OCI-LY7 (cell line): ENCODE measurements at regions not wholly inside any gene's neighbourhood (a gene's known extent, or its start where the extent isn't known, plus 50 kb on each side); places are given as distances from the start of the nearest gene placed in this dataset.
"Not testable (repeated sequence)": the region's sequence is repeated elsewhere in the genome, so short reads cannot be mapped to it uniquely, and the experiment has no call there.

Experiments used
- CTCF ChIP-seq: fragments of 200-600 bp; sonication (generic); conservative IDR thresholded peaks from 2 replicates; pipeline ENCODE4 v1.5.1; 2014; ENCODE audit warnings: mild to moderate bottlenecking, antibody characterized with exemption, low read length, moderate library complexity, mixed read lengths
- EZH2phosphoT487 ChIP-seq: fragments of 200-600 bp; sonication (generic); IDR thresholded peaks from 2 replicates; pipeline ENCODE4 v1.6.1; 2018; ENCODE audit warnings: low read depth, borderline replicate concordance, mild to moderate bottlenecking, mixed run types, antibody characterized with exemption, low read length, moderate library complexity, mixed read lengths

- not testable (repeated sequence) for TF ChIP-seq CTCF, EZH2phosphoT487
These were observed 57.3 kb upstream of the METTL9 start for GRCh38 chr16:21542075-21542474.
